ENCODE measurements at regions not wholly inside any gene's neighbourhood (a gene's known extent, or its start where the extent isn't known, plus 50 kb on each side); places are given as distances from the start of the nearest gene placed in this dataset.

DNA sequence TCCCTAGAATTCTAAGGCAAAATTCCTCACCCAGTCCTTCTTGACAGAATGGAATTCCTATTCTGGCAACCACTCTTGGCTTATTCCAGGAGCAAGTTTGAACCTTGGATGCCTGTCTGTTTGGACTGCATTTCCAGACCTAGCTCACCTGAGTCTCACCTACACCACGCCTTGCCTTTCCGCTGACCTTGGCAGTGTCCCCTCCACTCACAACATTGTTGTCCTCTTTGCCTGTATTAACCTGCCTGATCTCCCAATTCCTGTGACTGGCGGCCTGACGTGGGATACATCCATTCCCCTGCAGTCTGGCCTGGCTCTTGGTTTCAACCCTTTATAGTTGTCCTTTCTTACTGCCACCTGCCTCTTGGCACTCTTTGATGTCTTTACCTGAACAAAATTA is 281.4 kb upstream of the SOX4 start:
- TF ChIP-seq TAF1 (IDR thresholded peaks at IDR 0.05; ENCODE audit: borderline replicate concordance, low read depth, low read length) (no peak), POLR2AphosphoS5 (IDR thresholded peaks at IDR 0.05; ENCODE audit: low read depth, low read length) (no peak), POLR2A (IDR thresholded peaks at IDR 0.05; ENCODE audit: low read depth, low read length) (no peak)
